SK-N-SH (cell line): ENCODE measurements at regions not wholly inside any gene's neighbourhood (a gene's known extent, or its start where the extent isn't known, plus 50 kb on each side); places are given as distances from the start of the nearest gene placed in this dataset.

Experiments
- CTCF ChIA-PET: fragments of 300-600, 350-600 bp; formaldehyde crosslinking; extraction: SDS; loops from one replicate; lab custom pipeline; 2021; lab: Yijun Ruan, JAX
- POLR2A ChIA-PET: fragments of 350-600 bp; sonication (Branson Sonifier 250); formaldehyde crosslinking; extraction: SDS; loops from one replicate; lab custom pipeline; 2020; ENCODE audit warnings: antibody characterized with exemption, inconsistent platforms; lab: Yijun Ruan, JAX
- DNase-seq: peaks from one replicate; pipeline ENCODE4 v3.0.0; 2012
- H2AFZ ChIP-seq: fragments of 200-600 bp; sonication (generic); 2 replicates; pipeline ENCODE4 v1.8.1; 2016; ENCODE audit warnings: antibody characterized with exemption, mild to moderate bottlenecking, low read depth
- H3F3A ChIP-seq: fragments of 200-600 bp; sonication (generic); replicated peaks from 2 replicates; pipeline ENCODE3; 2016; ENCODE audit warnings: antibody characterized with exemption, mild to moderate bottlenecking; ENCODE audit not compliant: insufficient read depth
- H3K27ac ChIP-seq, 2 experiments: fragments of 200-500 bp in 1 of 2; fragments of 200-600 bp in 1 of 2; sonication (Bioruptor generic) in 1 of 2; sonication (generic), shearing (Covaris generic) in 1 of 2; 2 replicates each; pipeline versions ENCODE4 v1.5.1 to v1.6.1; 2014 to 2016; ENCODE audit warnings: low read depth in 2 of 2, inconsistent platforms in 1 of 2, low read length in 1 of 2, mild to moderate bottlenecking in 1 of 2, mixed read lengths in 1 of 2
- H3K27me3 ChIP-seq: fragments of 200-600 bp; sonication (generic), shearing (Covaris generic); 2 replicates; pipeline ENCODE4 v1.6.1; 2016; ENCODE audit warnings: mixed run types; ENCODE audit not compliant: insufficient read depth
- H3K36me3 ChIP-seq, 2 experiments: fragments of 200-500 bp in 1 of 2; fragments of 200-600 bp in 1 of 2; sonication (Bioruptor generic) in 1 of 2; sonication (generic) in 1 of 2; replicated peaks in 1 of 2; 2 replicates each; pipeline versions ENCODE3 to v1.5.1; 2014 to 2016; ENCODE audit warnings: low read length in 1 of 2, mild to moderate bottlenecking in 1 of 2; ENCODE audit not compliant: insufficient read depth in 2 of 2, control insufficient read depth in 1 of 2
- H3K4me1 ChIP-seq, 2 experiments: fragments of 200-500 bp in 1 of 2; fragments of 200-600 bp in 1 of 2; sonication (Bioruptor generic) in 1 of 2; sonication (generic), shearing (Covaris generic) in 1 of 2; 2 replicates each; pipeline versions ENCODE4 v1.5.1 to v1.6.1; 2014 to 2016; ENCODE audit warnings: low read depth in 1 of 2, low read length in 1 of 2, mixed run types in 1 of 2; ENCODE audit not compliant: insufficient read depth in 2 of 2, control insufficient read depth in 1 of 2
- H3K4me2 ChIP-seq: fragments of 200-600 bp; sonication (generic), shearing (Covaris generic); 2 replicates; pipeline ENCODE4 v1.6.1; 2017; ENCODE audit warnings: mixed run types
- H3K4me3 ChIP-seq, 2 experiments: fragments of 200-500 bp in 1 of 2; fragments of 200-600 bp in 1 of 2; sonication (Bioruptor generic) in 1 of 2; sonication (generic), shearing (Covaris generic) in 1 of 2; 2 replicates each; pipeline versions ENCODE4 v1.5.1 to v1.8.1; 2014 to 2016; ENCODE audit warnings: low read depth in 2 of 2, inconsistent platforms in 1 of 2, low read length in 1 of 2, mild to moderate bottlenecking in 1 of 2, mixed read lengths in 1 of 2, moderate library complexity in 1 of 2
- H3K79me2 ChIP-seq: fragments of 200-600 bp; sonication (generic); 2 replicates; pipeline ENCODE4 v1.8.1; 2017; ENCODE audit warnings: mild to moderate bottlenecking; ENCODE audit not compliant: insufficient read depth
- H3K9ac ChIP-seq: fragments of 200-600 bp; sonication (generic); 2 replicates; pipeline ENCODE4 v1.6.1; 2017; ENCODE audit warnings: mixed run types
- H3K9me2 ChIP-seq: fragments of 200-600 bp; sonication (generic); 2 replicates; pipeline ENCODE4 v1.6.1; 2017; ENCODE audit warnings: mixed run types
- H3K9me3 ChIP-seq: fragments of 200-600 bp; sonication (generic); 2 replicates; pipeline ENCODE4 v1.6.1; 2017; ENCODE audit warnings: mixed run types, mild to moderate bottlenecking, moderate library complexity
- H4K20me1 ChIP-seq: fragments of 200-600 bp; sonication (generic); 2 replicates; pipeline ENCODE4 v1.6.1; 2017; ENCODE audit warnings: mild to moderate bottlenecking, mixed run types; ENCODE audit not compliant: insufficient read depth
- EP300 ChIP-seq, 2 experiments: IDR thresholded peaks; 2 replicates each; pipeline versions ENCODE4 v1.4.0 to v1.6.1; 2012; ENCODE audit warnings: borderline replicate concordance in 1 of 2, low read depth in 1 of 2, low read length in 1 of 2
- EZH2phosphoT487 ChIP-seq: fragments of 200-600 bp; sonication (generic); IDR thresholded peaks from 2 replicates; pipeline ENCODE4 v1.6.1; 2017; ENCODE audit warnings: low read depth, mixed run types, mild to moderate bottlenecking, antibody characterized with exemption, moderate library complexity, borderline replicate concordance
- FOSL2 ChIP-seq: IDR thresholded peaks from 2 replicates; pipeline ENCODE4 v1.4.0; 2012; ENCODE audit warnings: low read depth, mild to moderate bottlenecking, moderate library complexity, borderline replicate concordance
- FOXJ3 ChIP-seq: sonication (generic); formaldehyde crosslinking; IDR thresholded peaks from 2 replicates; pipeline ENCODE4 v1.5.1; 2020; ENCODE audit warnings: mild to moderate bottlenecking, missing genetic modification reagents
- GABPA ChIP-seq: IDR thresholded peaks from 2 replicates; pipeline ENCODE4 v1.4.0; 2012; ENCODE audit warnings: low read depth, mild to moderate bottlenecking
- JUND ChIP-seq: IDR thresholded peaks from 2 replicates; pipeline ENCODE4 v1.4.0; 2012
- MEF2A ChIP-seq: IDR thresholded peaks from 2 replicates; pipeline ENCODE4 v1.4.0; 2012; ENCODE audit warnings: low read depth, borderline replicate concordance
- MXI1 ChIP-seq: IDR thresholded peaks from 2 replicates; pipeline ENCODE4 v1.6.1; 2012; ENCODE audit warnings: mild to moderate bottlenecking, low read depth, low read length, improper control_type of control experiment
- NFIC ChIP-seq: IDR thresholded peaks from 2 replicates; pipeline ENCODE4 v1.4.0; 2012; ENCODE audit warnings: borderline replicate concordance
- POLR2AphosphoS5 ChIP-seq: IDR thresholded peaks from 2 replicates; pipeline ENCODE4 v1.6.1; 2012; ENCODE audit warnings: low read depth, low read length
- RXRA ChIP-seq: IDR thresholded peaks from 2 replicates; pipeline ENCODE4 v1.4.0; 2012; ENCODE audit warnings: low read depth, mild to moderate bottlenecking, borderline replicate concordance
- SIN3A ChIP-seq: IDR thresholded peaks from 2 replicates; pipeline ENCODE4 v1.6.1; 2012; ENCODE audit warnings: low read depth, mild to moderate bottlenecking, low read length, moderate library complexity, borderline replicate concordance
- TEAD4 ChIP-seq: IDR thresholded peaks from 2 replicates; pipeline ENCODE4 v1.4.0; 2012; ENCODE audit warnings: mild to moderate bottlenecking, borderline replicate concordance; ENCODE audit not compliant: insufficient read depth
- WGBS: methylation state at CpG from one replicate; pipeline ENCODE4 v1.1.6; 2017; ENCODE audit warnings: low lambda C conversion rate; 5-methylcytosine and 5-hydroxymethylcytosine counted together
- TF ChIP-seq, protein P1 (sequence below): IDR thresholded peaks from 2 replicates; pipeline ENCODE4 v1.4.0; 2012; ENCODE audit warnings: low read depth
- TF ChIP-seq, protein P2 (sequence below): IDR thresholded peaks from 2 replicates; pipeline ENCODE4; 2012

DNA sequence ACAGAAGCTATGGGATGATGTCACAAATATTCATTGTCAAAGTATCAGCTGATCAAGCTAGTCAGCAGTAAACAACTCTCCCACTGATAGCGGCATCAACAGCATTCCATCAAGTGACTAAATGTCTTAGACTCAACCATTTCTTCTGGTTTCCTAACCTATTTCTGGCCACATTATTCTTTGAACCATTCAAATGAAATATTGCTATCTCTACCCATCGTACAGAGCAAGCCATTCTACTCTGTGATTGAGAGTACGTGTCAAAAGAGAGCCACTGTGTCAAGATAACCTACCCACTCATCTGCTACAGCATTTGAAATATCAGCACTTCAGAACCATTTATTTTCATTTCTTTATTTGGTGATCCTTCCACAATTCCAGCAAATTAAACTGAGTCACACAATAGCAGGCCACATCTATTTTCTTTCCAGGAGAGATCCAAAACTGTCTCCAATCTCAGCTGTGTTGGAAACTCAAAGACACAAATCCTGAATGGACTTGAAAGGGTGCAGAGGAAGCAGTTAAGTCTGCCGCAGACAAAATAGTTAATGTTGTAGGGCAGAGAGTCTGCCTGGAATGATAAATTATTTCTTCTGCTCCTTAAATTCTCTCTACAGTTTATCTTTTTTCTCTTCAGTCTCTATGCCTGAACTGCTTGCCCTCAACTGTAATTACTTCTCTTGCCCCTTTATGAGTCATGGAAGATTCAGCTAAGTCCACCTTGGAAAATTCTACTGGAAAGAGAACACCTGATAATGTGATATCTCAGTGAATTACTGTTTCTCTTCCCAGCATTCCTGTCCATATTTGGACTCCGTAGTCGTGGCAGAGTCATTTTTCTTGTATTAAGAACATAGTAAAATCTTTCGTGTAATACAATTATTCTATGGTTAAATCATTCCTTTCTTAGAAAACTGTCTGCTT, 364.8 kb downstream of the PDGFC start:
- H3F3A ChIP-seq = peaks cover 16% of the 10 kb centered on the region
- H3K9me3 ChIP-seq = no peaks in the 10 kb centered on the region
- H3K4me1 ChIP-seq = peaks cover 0 to 11% of the 10 kb centered on the region in 2 experiments; a peak in 1 of 4 replicates
- DNase-seq = no peak
- H3K79me2 ChIP-seq = no peaks in the 10 kb centered on the region
- TF ChIP-seq JUND (no peak), SIN3A (no peak), FOSL2 (peak; percentile 19; the same call in 1 of the 2 replicates), MEF2A (no peak), POLR2AphosphoS5 (no peak)
- TF ChIP-seq, protein P1, sequence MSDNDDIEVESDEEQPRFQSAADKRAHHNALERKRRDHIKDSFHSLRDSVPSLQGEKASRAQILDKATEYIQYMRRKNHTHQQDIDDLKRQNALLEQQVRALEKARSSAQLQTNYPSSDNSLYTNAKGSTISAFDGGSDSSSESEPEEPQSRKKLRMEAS = no peak
- 40% methylated on average over 7 of the region's 7 CpGs for WGBS
- no peaks in the 10 kb centered on the region for H3K36me3 ChIP-seq
- CTCF ChIA-PET = no interaction called here
- peak overlapping the region; percentile 26; the same call in 1 of the 2 replicates for H3K4me2 ChIP-seq
- 0 out of 2 replicates have a peak overlapping the region, but pooled peaks have one; percentile 49 for H2AFZ ChIP-seq
- H4K20me1 ChIP-seq = no peaks in the 10 kb centered on the region
- H3K4me3 ChIP-seq = no peak overlapping the region; a peak in 1 of 4 replicates
- H3K27me3 ChIP-seq = no peaks in the 10 kb centered on the region
- no peaks in the 10 kb centered on the region for H3K9me2 ChIP-seq
- POLR2A ChIA-PET = no interaction called here
- no peak overlapping the region for H3K9ac ChIP-seq
- peak overlapping the region; percentile 31 to 43; a peak in 3 of 4 replicates for H3K27ac ChIP-seq

DNA sequence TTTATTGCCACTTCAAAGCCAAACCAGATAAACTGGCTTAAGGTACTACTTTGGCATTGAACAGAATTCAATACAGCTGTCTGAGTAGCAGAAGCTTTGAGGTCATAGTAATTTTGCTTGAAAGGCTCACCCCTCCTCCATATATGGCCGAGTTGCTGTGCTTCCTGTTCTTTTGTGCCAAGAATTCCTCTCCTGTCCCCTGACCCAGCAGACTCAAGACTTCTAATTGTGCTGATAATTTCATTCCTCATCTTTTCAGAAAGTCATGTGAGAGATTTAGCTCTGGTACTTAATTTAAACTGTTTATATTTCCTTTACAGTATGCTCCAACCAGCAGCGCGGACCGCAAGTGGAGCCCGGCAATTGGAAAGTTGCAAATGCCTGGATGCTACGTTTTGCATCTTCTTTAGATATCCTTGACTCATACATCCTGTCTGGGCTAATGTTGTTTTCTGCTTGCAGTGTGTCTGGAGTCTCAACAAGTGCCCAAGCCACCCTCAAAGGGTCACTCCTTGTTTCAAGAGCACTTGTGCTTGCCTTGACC, 373.4 kb downstream of the PDGFC start:
- POLR2A ChIA-PET = no interaction called here

DNA sequence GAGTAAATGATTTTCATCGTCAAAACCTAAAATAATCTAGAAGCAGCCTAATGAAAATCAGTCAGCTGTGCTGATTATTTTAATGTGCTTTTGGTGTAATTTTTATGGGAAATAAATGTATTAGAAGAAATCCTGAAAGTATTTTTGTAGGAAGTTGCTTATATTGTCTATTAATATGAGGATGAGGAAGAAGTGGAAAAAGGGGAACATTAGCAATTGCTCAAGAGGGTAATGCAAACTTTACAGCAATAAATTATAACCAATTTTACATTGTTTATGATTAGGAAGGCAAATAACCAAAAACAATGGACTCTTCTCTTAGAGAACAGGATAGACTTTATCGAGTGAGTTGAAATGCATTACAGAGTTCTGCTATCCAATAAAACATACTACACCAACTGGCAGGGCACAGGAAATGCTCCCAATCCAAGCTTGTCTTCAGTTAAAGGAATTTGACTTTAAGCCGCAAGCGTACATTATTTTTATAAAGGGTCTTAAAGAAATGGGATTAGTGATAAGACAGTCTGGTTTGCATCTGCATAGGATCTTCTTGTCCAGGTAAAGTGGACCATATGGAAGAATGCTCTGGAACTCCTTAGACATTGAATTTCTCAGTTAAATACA, 374.8 kb downstream of the PDGFC start:
- no peaks in the 10 kb centered on the region for H3K36me3 ChIP-seq
- TF ChIP-seq EZH2phosphoT487 (no peak), JUND (no peak), FOXJ3 (no peak), MXI1 (no peak), TEAD4 (no peak), RXRA (no peak), EP300 (IDR thresholded peaks at IDR 0.05; ENCODE audit: borderline replicate concordance in 1 of 2, low read depth in 1 of 2, low read length in 1 of 2) (no peak)
- TF ChIP-seq, protein P1 = no peak
- TF ChIP-seq, protein P2, sequence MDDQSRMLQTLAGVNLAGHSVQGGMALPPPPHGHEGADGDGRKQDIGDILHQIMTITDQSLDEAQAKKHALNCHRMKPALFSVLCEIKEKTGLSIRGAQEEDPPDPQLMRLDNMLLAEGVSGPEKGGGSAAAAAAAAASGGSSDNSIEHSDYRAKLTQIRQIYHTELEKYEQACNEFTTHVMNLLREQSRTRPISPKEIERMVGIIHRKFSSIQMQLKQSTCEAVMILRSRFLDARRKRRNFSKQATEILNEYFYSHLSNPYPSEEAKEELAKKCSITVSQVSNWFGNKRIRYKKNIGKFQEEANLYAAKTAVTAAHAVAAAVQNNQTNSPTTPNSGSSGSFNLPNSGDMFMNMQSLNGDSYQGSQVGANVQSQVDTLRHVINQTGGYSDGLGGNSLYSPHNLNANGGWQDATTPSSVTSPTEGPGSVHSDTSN = no peak
- 58% methylated on average over 4 of the region's 4 CpGs for WGBS

More for the DNA sequence above, 373.4 kb downstream of the PDGFC start:
- Histone ChIP-seq H3K79me2 (no peaks in the 10 kb centered on the region), H2AFZ (peak overlapping the region; percentile 64; the same call in 1 of the 2 replicates), H3K9me3 (no peaks in the 10 kb centered on the region), H3K36me3 (no peaks in the 10 kb centered on the region), H3K4me1 (peaks cover 0 to 38% of the 10 kb centered on the region in 2 experiments; a peak in 3 of 4 replicates), H3F3A (peaks cover 18% of the 10 kb centered on the region), H4K20me1 (no peaks in the 10 kb centered on the region), H3K27me3 (no peaks in the 10 kb centered on the region), H3K9me2 (no peaks in the 10 kb centered on the region), H3K4me2 (peak overlapping the region; percentile 71), H3K4me3 (no peak overlapping the region), H3K9ac (peak overlapping the region; percentile 26; the same call in 1 of the 2 replicates), H3K27ac (peak overlapping the region; percentile 66 to 69; a peak in 3 of 4 replicates)
- TF ChIP-seq FOSL2 (no peak), NFIC (peak; percentile 35; the same call in 1 of the 2 replicates), TEAD4 (no peak), GABPA (no peak)
- CTCF ChIA-PET = interaction anchor here (1.1 kb wide), 1 partner anchor 23 kb away, joined by 3 read pairs; no protein-coding TSS in a partner anchor
- WGBS = 58% methylated on average over 6 of the region's 6 CpGs
- DNase-seq = no peak

More for the DNA sequence above, 374.8 kb downstream of the PDGFC start:
- Histone ChIP-seq H3K27me3 (no peaks in the 10 kb centered on the region), H2AFZ (no peak overlapping the region; the same call in 1 of the 2 replicates), H4K20me1 (no peaks in the 10 kb centered on the region), H3K4me3 (no peak overlapping the region), H3K9me2 (no peaks in the 10 kb centered on the region), H3F3A (peaks cover 18% of the 10 kb centered on the region), H3K9me3 (no peaks in the 10 kb centered on the region), H3K27ac (no peak overlapping the region), H3K4me1 (peaks cover 0 to 38% of the 10 kb centered on the region in 2 experiments; a peak in 3 of 4 replicates), H3K79me2 (no peaks in the 10 kb centered on the region), H3K4me2 (no peak overlapping the region), H3K9ac (no peak overlapping the region)
- DNase-seq = no peak
- CTCF ChIA-PET = no interaction called here
- POLR2A ChIA-PET = no interaction called here
